Mammary epithelial cell (primary cell): ENCODE measurements at regions not wholly inside any gene's neighbourhood (a gene's known extent, or its start where the extent isn't known, plus 50 kb on each side); places are given as distances from the start of the nearest gene placed in this dataset.

Experiments used
- CTCF ChIP-seq, 2 donors: IDR thresholded peaks in 1 of 2; conservative IDR thresholded peaks in 1 of 2; 2 replicates each; pipeline ENCODE4 v1.5.1; 2011 to 2012; ENCODE audit warnings: inconsistent platforms in 2 of 2, low read length in 2 of 2, mild to moderate bottlenecking in 2 of 2, control low read depth in 1 of 2, low read depth in 1 of 2; ENCODE audit not compliant: insufficient read depth in 1 of 2; ENCODE audit errors: extremely low read depth in 1 of 2
- EZH2 ChIP-seq: IDR thresholded peaks from 2 replicates; pipeline ENCODE4 v1.6.1; 2012; ENCODE audit warnings: low read length, inconsistent platforms, borderline replicate concordance

GRCh38 chrX:127439676-127440075 lies 612.5 kb downstream of the ACTRT1 start:
- TF ChIP-seq CTCF (conservative IDR thresholded peaks at IDR 0.05 in 1 of 2, IDR thresholded peaks at IDR 0.05 in 1 of 2; ENCODE audit: extremely low read depth in 1 of 2, insufficient read depth in 1 of 2, low read depth in 1 of 2, low read length in 2 of 2) (no peak), EZH2 (no peak)
